ENCODE measurements at regions not wholly inside any gene's neighbourhood (a gene's known extent, or its start where the extent isn't known, plus 50 kb on each side); places are given as distances from the start of the nearest gene placed in this dataset.

DNA sequence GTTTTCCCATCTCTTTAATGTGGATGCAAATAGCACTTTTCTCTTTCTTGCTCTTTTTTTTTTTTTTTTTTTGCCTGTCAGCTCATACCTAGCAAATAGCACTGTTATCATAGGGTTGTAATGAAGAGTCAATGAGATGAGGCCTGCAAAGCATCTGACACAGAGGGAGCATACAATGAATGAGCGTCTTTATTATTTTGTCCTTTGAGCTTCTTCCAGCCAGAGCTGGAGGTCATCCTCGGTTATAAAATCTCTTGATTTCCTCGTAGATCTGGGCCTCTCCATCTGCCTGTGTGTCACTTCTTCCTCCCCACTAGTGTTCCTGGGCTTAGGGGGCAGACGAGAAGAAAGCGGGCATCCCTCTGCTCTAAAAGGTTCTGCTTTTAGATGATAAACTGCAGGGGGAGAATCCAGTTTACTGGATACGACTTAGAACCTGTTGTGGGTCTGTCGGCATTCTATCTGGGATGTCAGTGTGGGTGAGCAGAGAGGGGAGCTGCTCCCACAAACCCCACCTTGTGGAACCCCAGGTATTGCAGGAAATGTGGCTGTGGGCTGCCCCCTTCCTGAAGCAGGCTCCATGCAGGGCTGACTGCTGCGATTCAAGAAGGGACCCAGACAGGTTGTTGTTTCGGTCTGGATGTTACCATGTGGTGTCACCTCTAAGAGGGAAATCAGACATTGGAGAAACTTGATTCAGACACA, 135.8 kb upstream of the GPR26 start:
- TF ChIP-seq, protein P1, sequence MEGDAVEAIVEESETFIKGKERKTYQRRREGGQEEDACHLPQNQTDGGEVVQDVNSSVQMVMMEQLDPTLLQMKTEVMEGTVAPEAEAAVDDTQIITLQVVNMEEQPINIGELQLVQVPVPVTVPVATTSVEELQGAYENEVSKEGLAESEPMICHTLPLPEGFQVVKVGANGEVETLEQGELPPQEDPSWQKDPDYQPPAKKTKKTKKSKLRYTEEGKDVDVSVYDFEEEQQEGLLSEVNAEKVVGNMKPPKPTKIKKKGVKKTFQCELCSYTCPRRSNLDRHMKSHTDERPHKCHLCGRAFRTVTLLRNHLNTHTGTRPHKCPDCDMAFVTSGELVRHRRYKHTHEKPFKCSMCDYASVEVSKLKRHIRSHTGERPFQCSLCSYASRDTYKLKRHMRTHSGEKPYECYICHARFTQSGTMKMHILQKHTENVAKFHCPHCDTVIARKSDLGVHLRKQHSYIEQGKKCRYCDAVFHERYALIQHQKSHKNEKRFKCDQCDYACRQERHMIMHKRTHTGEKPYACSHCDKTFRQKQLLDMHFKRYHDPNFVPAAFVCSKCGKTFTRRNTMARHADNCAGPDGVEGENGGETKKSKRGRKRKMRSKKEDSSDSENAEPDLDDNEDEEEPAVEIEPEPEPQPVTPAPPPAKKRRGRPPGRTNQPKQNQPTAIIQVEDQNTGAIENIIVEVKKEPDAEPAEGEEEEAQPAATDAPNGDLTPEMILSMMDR (conservative IDR thresholded peaks at IDR 0.05; ENCODE audit: low read length) = no peak
- no peak for TF ChIP-seq EZH2phosphoT487 (IDR thresholded peaks at IDR 0.05; ENCODE audit: borderline replicate concordance)
- no peak overlapping the region for H3K9ac ChIP-seq (ENCODE audit: low read depth, low read length, poor library complexity, severe bottlenecking)

DNA sequence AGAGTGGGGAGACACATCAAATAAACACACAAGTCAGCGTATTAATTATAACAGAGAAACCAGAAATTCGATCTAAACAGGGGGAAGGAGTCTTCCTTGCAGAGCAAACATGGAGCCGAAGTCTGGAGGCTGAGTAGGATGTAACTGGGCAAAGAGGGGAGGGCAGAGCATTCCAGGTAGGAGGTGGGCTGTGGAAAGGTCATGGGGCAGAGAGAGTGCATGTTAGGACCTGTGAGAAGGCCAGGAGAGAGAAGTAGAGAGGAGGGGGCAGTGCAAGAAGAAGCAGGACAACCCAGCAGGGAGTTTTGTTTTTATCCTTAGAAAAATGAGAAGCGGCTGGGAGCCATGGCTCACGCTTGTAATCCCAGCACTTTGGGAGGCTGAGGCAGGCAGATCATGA, 130.8 kb upstream of the GPR26 start:
- Histone ChIP-seq H3K4me1 (ENCODE audit: insufficient read depth, low read length, poor library complexity, severe bottlenecking) (no peaks in the 10 kb centered on the region), H3K4me3 (ENCODE audit: low read length, poor library complexity, severe bottlenecking) (no peak overlapping the region), H2AFZ (ENCODE audit: low read length) (no peak overlapping the region), H3K79me2 (ENCODE audit: insufficient read depth, low read length) (no peaks in the 10 kb centered on the region), H3K27me3 (ENCODE audit: insufficient read depth, low read length, poor library complexity, severe bottlenecking) (no peaks in the 10 kb centered on the region), H3K9me2 (replicated peaks; ENCODE audit: low read depth, low read length) (no peaks in the 10 kb centered on the region), H3K4me2 (ENCODE audit: low read depth, low read length, poor library complexity, severe bottlenecking) (no peak overlapping the region), H3K36me3 (ENCODE audit: insufficient read depth, low read length) (no peaks in the 10 kb centered on the region), H3K9ac (ENCODE audit: low read depth, low read length, poor library complexity, severe bottlenecking) (no peak overlapping the region), H3F3A (ENCODE audit: low read depth) (no peaks in the 10 kb centered on the region), H3K9me3 (ENCODE audit: insufficient read depth, low read depth, low read length) (no peaks in the 10 kb centered on the region), H4K20me1 (ENCODE audit: insufficient read depth, low read length, poor library complexity, severe bottlenecking) (no peaks in the 10 kb centered on the region)
- TF ChIP-seq EZH2phosphoT487 (IDR thresholded peaks at IDR 0.05; ENCODE audit: borderline replicate concordance) = no peak
- TF ChIP-seq, protein P1 (conservative IDR thresholded peaks at IDR 0.05; ENCODE audit: low read length) = no peak

More for the DNA sequence above, 135.8 kb upstream of the GPR26 start:
- H3K27me3 ChIP-seq (ENCODE audit: insufficient read depth, low read length, poor library complexity, severe bottlenecking) = no peaks in the 10 kb centered on the region
- H3K4me2 ChIP-seq (ENCODE audit: low read depth, low read length, poor library complexity, severe bottlenecking) = no peak overlapping the region
- no peaks in the 10 kb centered on the region for H3K9me2 ChIP-seq (replicated peaks; ENCODE audit: low read depth, low read length)
- H3K4me3 ChIP-seq (ENCODE audit: low read length, poor library complexity, severe bottlenecking) = no peak overlapping the region
- H4K20me1 ChIP-seq (ENCODE audit: insufficient read depth, low read length, poor library complexity, severe bottlenecking) = no peaks in the 10 kb centered on the region
- no peaks in the 10 kb centered on the region for H3K79me2 ChIP-seq (ENCODE audit: insufficient read depth, low read length)
- no peaks in the 10 kb centered on the region for H3K9me3 ChIP-seq (ENCODE audit: insufficient read depth, low read depth, low read length)
- H2AFZ ChIP-seq (ENCODE audit: low read length) = no peak overlapping the region
- H3F3A ChIP-seq (ENCODE audit: low read depth) = no peaks in the 10 kb centered on the region
- no peaks in the 10 kb centered on the region for H3K4me1 ChIP-seq (ENCODE audit: insufficient read depth, low read length, poor library complexity, severe bottlenecking)
- no peaks in the 10 kb centered on the region for H3K36me3 ChIP-seq (ENCODE audit: insufficient read depth, low read length)

DNA sequence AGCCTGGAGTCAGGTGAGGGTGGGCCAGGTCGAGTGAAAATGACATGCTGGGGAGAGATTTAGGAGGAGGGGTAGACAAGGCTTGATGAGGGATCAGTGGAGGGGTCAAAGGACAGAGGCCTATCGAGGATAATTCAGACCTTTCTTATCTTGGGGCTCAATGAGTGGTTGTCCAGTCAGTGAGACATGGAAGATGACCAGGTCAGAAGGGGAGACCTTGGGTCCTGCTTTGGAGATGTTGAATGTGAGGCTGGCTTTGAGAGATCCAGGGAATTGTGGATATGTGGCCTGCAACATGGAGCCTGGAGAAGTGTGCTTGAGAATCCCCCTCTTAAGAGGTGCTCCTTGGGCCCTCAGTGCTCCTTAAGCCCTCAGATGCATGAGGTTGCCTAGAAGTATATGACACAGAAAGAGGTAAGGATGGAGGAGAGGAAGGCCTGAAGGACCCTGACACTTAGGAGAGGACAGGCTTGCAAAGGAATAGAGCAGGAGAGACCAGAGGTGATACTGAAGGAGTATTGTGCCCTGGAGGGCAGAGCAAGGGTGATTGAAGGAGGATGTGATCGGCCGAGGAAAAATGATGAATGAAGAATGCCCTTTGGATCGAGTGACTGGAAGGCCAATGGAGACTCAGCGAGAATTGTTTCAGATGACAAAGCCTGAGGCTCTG, 129.8 kb upstream of the GPR26 start:
- no peak for TF ChIP-seq EZH2phosphoT487 (IDR thresholded peaks at IDR 0.05; ENCODE audit: borderline replicate concordance)
- TF ChIP-seq, protein P1 (conservative IDR thresholded peaks at IDR 0.05; ENCODE audit: low read length) = no peak
- H3K9me2 ChIP-seq (replicated peaks; ENCODE audit: low read depth, low read length) = no peaks in the 10 kb centered on the region
- H2AFZ ChIP-seq (ENCODE audit: low read length) = no peak overlapping the region
- no peaks in the 10 kb centered on the region for H4K20me1 ChIP-seq (ENCODE audit: insufficient read depth, low read length, poor library complexity, severe bottlenecking)
- H3K36me3 ChIP-seq (ENCODE audit: insufficient read depth, low read length) = no peaks in the 10 kb centered on the region
- H3F3A ChIP-seq (ENCODE audit: low read depth) = no peaks in the 10 kb centered on the region
- no peak overlapping the region for H3K9ac ChIP-seq (ENCODE audit: low read depth, low read length, poor library complexity, severe bottlenecking)
- no peaks in the 10 kb centered on the region for H3K9me3 ChIP-seq (ENCODE audit: insufficient read depth, low read depth, low read length)
- H3K4me2 ChIP-seq (ENCODE audit: low read depth, low read length, poor library complexity, severe bottlenecking) = no peak overlapping the region
- no peaks in the 10 kb centered on the region for H3K27me3 ChIP-seq (ENCODE audit: insufficient read depth, low read length, poor library complexity, severe bottlenecking)
- no peak overlapping the region for H3K4me3 ChIP-seq (ENCODE audit: low read length, poor library complexity, severe bottlenecking)
- no peaks in the 10 kb centered on the region for H3K4me1 ChIP-seq (ENCODE audit: insufficient read depth, low read length, poor library complexity, severe bottlenecking)
- H3K79me2 ChIP-seq (ENCODE audit: insufficient read depth, low read length) = no peaks in the 10 kb centered on the region
